Peyer's patch (tissue), 4 donors: ENCODE measurements at regions not wholly inside any gene's neighbourhood (a gene's known extent, or its start where the extent isn't known, plus 50 kb on each side); places are given as distances from the start of the nearest gene placed in this dataset.

ENCODE experiments used
- DNase-seq, 3 donors: peaks; one replicate each; pipeline ENCODE4 v3.0.0-alpha.2; 2017 to 2019
- H3K27ac ChIP-seq, 4 donors: fragments of 200-600 bp; sonication (generic); one replicate each; pipeline ENCODE4 v1.5.1; 2016 to 2019
- H3K27me3 ChIP-seq, 2 donors: fragments of 200-600 bp; sonication (generic); one replicate each; pipeline ENCODE4 v1.5.1; 2019
- H3K36me3 ChIP-seq, 3 donors: fragments of 200-600 bp; sonication (generic); one replicate each; pipeline ENCODE4 v1.5.1; 2016 to 2019
- H3K4me1 ChIP-seq, 4 donors: fragments of 200-600 bp; sonication (generic); one replicate each; pipeline ENCODE4 v1.5.1; 2016 to 2019
- H3K4me3 ChIP-seq, 4 donors: fragments of 200-600 bp; sonication (generic); 1 replicate in 3 of 4; 2 replicates in 1 of 4; pipeline ENCODE4 v1.5.1; 2016 to 2019; ENCODE audit warnings: mild to moderate bottlenecking in 1 of 4
- H3K9me3 ChIP-seq, 4 donors: fragments of 200-600 bp; sonication (generic); one replicate each; pipeline ENCODE4 v1.5.1; 2016 to 2019; ENCODE audit warnings: mild to moderate bottlenecking in 1 of 4
- CTCF ChIP-seq, 6 experiments: fragments of 450-650 bp in 4 of 6; fragments of 200-600 bp in 2 of 6; sonication (generic) in 1 of 6; IDR thresholded peaks; one replicate each; pipeline ENCODE4 v1.5.1; 2017 to 2019; ENCODE audit warnings: antibody characterized with exemption in 6 of 6, mild to moderate bottlenecking in 3 of 6, moderate library complexity in 1 of 6
- POLR2A ChIP-seq, 2 donors: fragments of 450-650 bp; IDR thresholded peaks; one replicate each; pipeline ENCODE4 v1.5.1; 2017; ENCODE audit warnings: antibody characterized with exemption in 2 of 2, mild to moderate bottlenecking in 2 of 2, moderate library complexity in 2 of 2

DNA sequence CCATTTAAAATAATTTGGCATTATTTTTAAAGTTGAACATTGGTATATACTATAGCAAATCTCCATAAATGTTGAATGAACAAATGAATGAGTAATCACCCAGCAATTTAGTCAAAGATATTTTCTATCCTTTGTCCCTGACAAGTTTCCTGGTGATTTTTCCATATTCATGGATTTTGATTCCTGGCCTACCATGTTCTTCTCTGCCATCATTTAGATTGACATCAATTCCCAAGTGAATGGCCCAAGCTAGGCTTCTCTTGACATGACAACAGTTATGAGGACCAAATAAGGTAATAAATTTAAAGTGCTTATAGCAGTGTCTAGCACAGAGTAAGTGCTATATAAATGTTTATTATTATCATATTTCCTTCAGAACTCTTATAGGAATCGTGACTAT lies 120.1 kb upstream of the ADGRF1 start:
- no peaks in the 10 kb centered on the region for H3K27me3 ChIP-seq
- H3K4me1 ChIP-seq: no peaks in the 10 kb centered on the region
- no peak for DNase-seq
- H3K27ac ChIP-seq: no peak overlapping the region
- H3K36me3 ChIP-seq: no peaks in the 10 kb centered on the region
- no peaks in the 10 kb centered on the region for H3K9me3 ChIP-seq
- no peak overlapping the region for H3K4me3 ChIP-seq
- no peak for TF ChIP-seq CTCF (IDR thresholded peaks at IDR 0.05)
- TF ChIP-seq POLR2A (IDR thresholded peaks at IDR 0.05): no peak

- Histone ChIP-seq H3K4me1 (no peaks in the 10 kb centered on the region), H3K27ac (no peak overlapping the region), H3K36me3 (no peaks in the 10 kb centered on the region), H3K27me3 (no peaks in the 10 kb centered on the region), H3K9me3 (no peaks in the 10 kb centered on the region), H3K4me3 (no peak overlapping the region)
- no peak for DNase-seq
- no peak for TF ChIP-seq POLR2A (IDR thresholded peaks at IDR 0.05)
- no peak for TF ChIP-seq CTCF (IDR thresholded peaks at IDR 0.05)
Measured at GRCh38 chr6:47161176-47161687, 119.1 kb upstream of the ADGRF1 start.

DNA sequence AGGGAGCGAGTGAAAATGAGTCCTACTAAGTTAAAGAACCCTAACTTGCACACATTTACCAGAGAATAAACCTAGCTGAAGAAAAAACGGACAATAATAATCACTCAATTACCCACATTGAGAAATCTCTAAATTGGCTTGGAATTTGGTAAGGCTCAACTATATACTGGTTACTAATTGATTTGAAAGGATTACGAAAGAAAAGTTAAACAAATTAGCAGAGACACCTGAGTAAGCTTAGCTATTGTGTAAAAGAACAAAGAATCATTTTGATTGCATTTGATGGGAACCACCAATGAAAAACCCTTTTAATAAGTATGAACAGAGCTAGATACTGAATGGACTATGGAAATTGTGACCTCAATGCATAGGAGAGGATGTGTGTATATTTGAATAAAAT lies 118.6 kb upstream of the ADGRF1 start:
- H3K36me3 ChIP-seq: no peaks in the 10 kb centered on the region
- H3K9me3 ChIP-seq: no peaks in the 10 kb centered on the region
- DNase-seq: no peak
- H3K4me1 ChIP-seq: no peaks in the 10 kb centered on the region
- TF ChIP-seq POLR2A (IDR thresholded peaks at IDR 0.05) (no peak), CTCF (IDR thresholded peaks at IDR 0.05) (no peak)
- H3K4me3 ChIP-seq: no peak overlapping the region
- H3K27ac ChIP-seq: no peak overlapping the region
- no peaks in the 10 kb centered on the region for H3K27me3 ChIP-seq

GRCh38 chr6:47159763-47160162 lies 117.6 kb upstream of the ADGRF1 start:
- Histone ChIP-seq H3K27ac (no peak overlapping the region), H3K4me1 (no peaks in the 10 kb centered on the region)

GRCh38 chr6:47157653-47158219 lies 115.6 kb upstream of the ADGRF1 start:
- no peak for DNase-seq
- no peaks in the 10 kb centered on the region for H3K36me3 ChIP-seq
- H3K4me3 ChIP-seq: no peak overlapping the region
- H3K4me1 ChIP-seq: no peaks in the 10 kb centered on the region
- no peaks in the 10 kb centered on the region for H3K27me3 ChIP-seq
- no peaks in the 10 kb centered on the region for H3K9me3 ChIP-seq
- TF ChIP-seq CTCF (IDR thresholded peaks at IDR 0.05) (no peak), POLR2A (IDR thresholded peaks at IDR 0.05) (no peak)
- no peak overlapping the region for H3K27ac ChIP-seq

More at GRCh38 chr6:47159763-47160162, 117.6 kb upstream of the ADGRF1 start:
- DNase-seq: no peak
- Histone ChIP-seq H3K9me3 (no peaks in the 10 kb centered on the region), H3K36me3 (no peaks in the 10 kb centered on the region), H3K27me3 (no peaks in the 10 kb centered on the region), H3K4me3 (no peak overlapping the region)
- no peak for TF ChIP-seq POLR2A (IDR thresholded peaks at IDR 0.05)
- TF ChIP-seq CTCF (IDR thresholded peaks at IDR 0.05): no peak

GRCh38 chr6:47157063-47157462 lies 114.9 kb upstream of the ADGRF1 start:
- no peak for DNase-seq
- no peaks in the 10 kb centered on the region for H3K4me1 ChIP-seq
- no peaks in the 10 kb centered on the region for H3K9me3 ChIP-seq
- H3K27ac ChIP-seq: no peak overlapping the region
- no peaks in the 10 kb centered on the region for H3K36me3 ChIP-seq
- no peak overlapping the region for H3K4me3 ChIP-seq
- no peaks in the 10 kb centered on the region for H3K27me3 ChIP-seq
- TF ChIP-seq CTCF (IDR thresholded peaks at IDR 0.05): no peak
